Pancreas (tissue), 10 donors: ENCODE measurements at regions not wholly inside any gene's neighbourhood (a gene's known extent, or its start where the extent isn't known, plus 50 kb on each side); places are given as distances from the start of the nearest gene placed in this dataset.

Source experiments
- ATAC-seq, 4 donors: fragments of 200-7000 bp; cut with Tn5 transposase; one replicate each; pipeline versions ENCODE4 v1.8.0 to v1.9.1; 2020; ENCODE audit warnings: mild to moderate bottlenecking in 4 of 4, moderate library complexity in 4 of 4
- DNase-seq, 6 donors: peaks; one replicate each; pipeline ENCODE4 v3.0.0-alpha.2; 2020
- FAIRE-seq: peaks from 2 replicates; lab custom pipeline; 2012; peaks lifted over from hg19 to GRCh38; lab: Jason Lieb, UNC
- H3K27ac ChIP-seq, 4 donors: fragments of 200-600 bp; sonication (generic); 1 replicate in 3 of 4; 2 replicates in 1 of 4; pipeline versions ENCODE4 v1.5.0 to v1.8.0; 2020
- H3K27me3 ChIP-seq, 4 donors: fragments of 200-600 bp; one replicate each; pipeline ENCODE4 v1.8.0; 2021
- H3K36me3 ChIP-seq, 3 donors: fragments of 200-600 bp; sonication (generic) in 1 of 3; one replicate each; pipeline versions ENCODE4 v1.5.0 to v1.8.0; 2020 to 2021
- H3K4me1 ChIP-seq, 3 donors: fragments of 200-600 bp; one replicate each; pipeline ENCODE4 v1.8.0; 2021
- H3K4me3 ChIP-seq, 4 donors: fragments of 200-600 bp; sonication (generic) in 2 of 4; one replicate each; pipeline versions ENCODE4 v1.5.0 to v1.8.0; 2020 to 2021
- H3K9me3 ChIP-seq, 4 donors: fragments of 200-600 bp; one replicate each; pipeline ENCODE4 v1.8.0; 2021
- CTCF ChIP-seq, 4 donors: fragments of 200-600 bp; sonication (generic) in 3 of 4; IDR thresholded peaks; one replicate each; pipeline versions ENCODE4 v1.5.0 to v1.8.0; 2021; ENCODE audit warnings: antibody characterized with exemption in 4 of 4
- WGBS, 2 donors: extraction: QIAGEN DNeasy Blood & Tissue Kit; methylation state at CpG; one replicate each; pipeline ENCODE4 v1.1.7; 2013; 5-methylcytosine and 5-hydroxymethylcytosine counted together
- intact Hi-C, 3 donors: fragments of 100-400 bp; cut with DNase I; formaldehyde crosslinking; loops; one replicate each; pipeline versions ENCODE4 v1.11.1 to v1.14.2; 2022
- donor health status: healthy with polysubstance abuse.
- donor health status: DM: no; HTN: no; CAD: no; lungs with moderate emphysema.
- donor health status: DM: no; HTN: no; CAD: no.
- donor health status: control.
- donor health status: control.
- donor health status: Bipolar disorder and iron deficiency.
- donor health status: DM: yes; HTN: yes; CAD: no.
- donor health status: DM: no; HTN: no; CAD: no.
- donor health status: DM: no; HTN: no; CAD: no.
- donor health status: DM: yes; HTN: yes; CAD: no.

GRCh38 chr2:66058675-66059074 is 376.2 kb upstream of the MEIS1 start:
- no peaks in the 10 kb centered on the region for H3K36me3 ChIP-seq
- no peak overlapping the region for H3K27ac ChIP-seq
- H3K9me3 ChIP-seq, result no peaks in the 10 kb centered on the region
- intact Hi-C loops, result no loop called here
- FAIRE-seq (no peak), DNase-seq (no peak), ATAC-seq (no peak)
- no peak overlapping the region for H3K4me3 ChIP-seq
- TF ChIP-seq CTCF (IDR thresholded peaks at IDR 0.05), result no peak
- no peaks in the 10 kb centered on the region for H3K4me1 ChIP-seq
- no peaks in the 10 kb centered on the region for H3K27me3 ChIP-seq
- 86 to 95% methylated on average over 4 of the region's 4 CpGs for WGBS, 2 donors

GRCh38 chr2:66057844-66058243 is 377.1 kb upstream of the MEIS1 start:
- Histone ChIP-seq H3K9me3 (no peaks in the 10 kb centered on the region), H3K27me3 (no peaks in the 10 kb centered on the region), H3K4me1 (no peaks in the 10 kb centered on the region), H3K36me3 (no peaks in the 10 kb centered on the region), H3K4me3 (no peak overlapping the region), H3K27ac (no peak overlapping the region)
- ATAC-seq, result no peak
- TF ChIP-seq CTCF (IDR thresholded peaks at IDR 0.05), result no peak
- 86 to 89% methylated on average over 1 of the region's 1 CpG for WGBS, 2 donors
- intact Hi-C loops, result no loop called here
- DNase-seq, result no peak
- FAIRE-seq, result no peak

- Histone ChIP-seq H3K9me3 (no peaks in the 10 kb centered on the region), H3K4me1 (no peaks in the 10 kb centered on the region), H3K36me3 (no peaks in the 10 kb centered on the region), H3K27me3 (no peaks in the 10 kb centered on the region), H3K4me3 (no peak overlapping the region), H3K27ac (no peak overlapping the region)
- intact Hi-C loops, result no loop called here
- no peak for DNase-seq
- no peak for FAIRE-seq
- TF ChIP-seq CTCF (IDR thresholded peaks at IDR 0.05), result no peak
- no peak for ATAC-seq
- 38 to 51% methylated on average over 5 of the region's 5 CpGs for WGBS, 2 donors
Measured at GRCh38 chr2:66050392-66050791, 384.5 kb upstream of the MEIS1 start.

- intact Hi-C loops, result no loop called here
- WGBS, 2 donors, result 87 to 88% methylated on average over 3 of the region's 3 CpGs
- H3K4me1 ChIP-seq, result no peaks in the 10 kb centered on the region
Measured at GRCh38 chr2:66048667-66049066, 386.3 kb upstream of the MEIS1 start.

More at GRCh38 chr2:66048667-66049066, 386.3 kb upstream of the MEIS1 start:
- FAIRE-seq (no peak), ATAC-seq (no peak), DNase-seq (no peak)
- H3K27ac ChIP-seq, result no peak overlapping the region
- no peaks in the 10 kb centered on the region for H3K27me3 ChIP-seq
- no peaks in the 10 kb centered on the region for H3K36me3 ChIP-seq
- no peak overlapping the region for H3K4me3 ChIP-seq
- no peaks in the 10 kb centered on the region for H3K9me3 ChIP-seq
- TF ChIP-seq CTCF (IDR thresholded peaks at IDR 0.05), result no peak
